Keratinocyte (primary cell): ENCODE measurements at regions not wholly inside any gene's neighbourhood (a gene's known extent, or its start where the extent isn't known, plus 50 kb on each side); places are given as distances from the start of the nearest gene placed in this dataset.

ENCODE experiments used
- CTCF ChIP-seq, 3 experiments: IDR thresholded peaks in 1 of 3; conservative IDR thresholded peaks in 1 of 3; optimal IDR thresholded peaks in 1 of 3; 2 replicates in 2 of 3; 3 replicates in 1 of 3; pipeline versions ENCODE3 to v1.5.1; 2011; ENCODE audit warnings: low read length in 3 of 3, mild to moderate bottlenecking in 3 of 3, moderate library complexity in 2 of 3, control low read depth in 1 of 3, inconsistent platforms in 1 of 3; ENCODE audit not compliant: insufficient read depth in 2 of 3; ENCODE audit errors: extremely low read depth in 1 of 3
- EZH2 ChIP-seq: IDR thresholded peaks from one replicate; pipeline ENCODE4 v1.6.1; 2012; ENCODE audit warnings: inconsistent platforms, mild to moderate bottlenecking, low read length, moderate library complexity

- TF ChIP-seq CTCF (optimal IDR thresholded peaks at IDR 0.05 in 1 of 3, IDR thresholded peaks at IDR 0.05 in 1 of 3, conservative IDR thresholded peaks at IDR 0.05 in 1 of 3; ENCODE audit: extremely low read depth in 1 of 3, insufficient read depth in 2 of 3, low read length in 3 of 3) (no peak), EZH2 (no peak)
Measured at GRCh38 chr12:93152617-93153016, 223.5 kb upstream of the EEA1 start.
